ENCODE measurements at regions not wholly inside any gene's neighbourhood (a gene's known extent, or its start where the extent isn't known, plus 50 kb on each side); places are given as distances from the start of the nearest gene placed in this dataset.

GRCh38 chr12:40565029-40565633, 127.1 kb upstream of the CNTN1 start (continued):
- TF ChIP-seq SMC3 (IDR thresholded peaks at IDR 0.05; ENCODE audit: low read depth, low read length) (no peak), RXRA (IDR thresholded peaks at IDR 0.05; ENCODE audit: borderline replicate concordance, low read depth) (no peak), FOXM1 (IDR thresholded peaks at IDR 0.05; ENCODE audit: low read depth) (no peak), NFIC (IDR thresholded peaks at IDR 0.05; ENCODE audit: borderline replicate concordance) (no peak), USF2 (IDR thresholded peaks at IDR 0.05; ENCODE audit: borderline replicate concordance, low read depth, low read length) (no peak), GATA2 (CRISPR knock-in tag; IDR thresholded peaks at IDR 0.05) (peak; percentile 84), JUND (IDR thresholded peaks at IDR 0.05) (no peak), TCF12 (IDR thresholded peaks at IDR 0.05) (no peak), USF1 (IDR thresholded peaks at IDR 0.05; ENCODE audit: borderline replicate concordance, low read depth) (no peak)

GRCh38 chr12:40566271-40566670, 126.0 kb upstream of the CNTN1 start:
- Histone ChIP-seq H3K9me3 (no peaks in the 10 kb centered on the region), H3K27me3 (ENCODE audit: insufficient read depth) (no peaks in the 10 kb centered on the region), H3K4me1 (ENCODE audit: control insufficient read depth in 1 of 2, insufficient read depth in 2 of 2, low read depth in 1 of 2, low read length in 1 of 2) (peaks cover 0 to 3% of the 10 kb centered on the region in 2 experiments; a peak in 2 of 4 replicates), H3K27ac (ENCODE audit: low read depth in 2 of 2, low read length in 1 of 2) (no peak overlapping the region), H3K36me3 (replicated peaks in 1 of 2; ENCODE audit: control insufficient read depth in 1 of 2, insufficient read depth in 2 of 2, low read length in 1 of 2) (no peaks in the 10 kb centered on the region), H3F3A (replicated peaks; ENCODE audit: insufficient read depth) (no peaks in the 10 kb centered on the region), H3K79me2 (ENCODE audit: insufficient read depth) (no peaks in the 10 kb centered on the region), H3K9ac (no peak overlapping the region), H3K9me2 (no peaks in the 10 kb centered on the region), H3K4me2 (no peak overlapping the region), H4K20me1 (ENCODE audit: insufficient read depth) (no peaks in the 10 kb centered on the region), H3K4me3 (ENCODE audit: low read depth in 2 of 2, low read length in 1 of 2) (no peak overlapping the region), H2AFZ (ENCODE audit: low read depth) (no peak overlapping the region)
- WGBS (ENCODE audit: low lambda C conversion rate) = 36% methylated on average over 1 of the region's 1 CpG
- TF ChIP-seq EP300 (IDR thresholded peaks at IDR 0.05; ENCODE audit: borderline replicate concordance in 1 of 2, low read depth in 1 of 2, low read length in 1 of 2) = no peak
- no peak for TF ChIP-seq TCF12 (IDR thresholded peaks at IDR 0.05)
- TF ChIP-seq FOXM1 (IDR thresholded peaks at IDR 0.05; ENCODE audit: low read depth) = no peak
- TF ChIP-seq PBX3 (IDR thresholded peaks at IDR 0.05) = no peak
- no peak for TF ChIP-seq USF2 (IDR thresholded peaks at IDR 0.05; ENCODE audit: borderline replicate concordance, low read depth, low read length)
- TF ChIP-seq CTCF (IDR thresholded peaks at IDR 0.05) = no peak
- TF ChIP-seq GATA2 (CRISPR knock-in tag; IDR thresholded peaks at IDR 0.05) = no peak
- TF ChIP-seq TAF1 (IDR thresholded peaks at IDR 0.05; ENCODE audit: borderline replicate concordance, low read depth, low read length) = no peak
- TF ChIP-seq POLR2AphosphoS5 (IDR thresholded peaks at IDR 0.05; ENCODE audit: low read depth, low read length) = no peak
- TF ChIP-seq IRF3 (IDR thresholded peaks at IDR 0.05; ENCODE audit: low read depth, low read length) = no peak
- TF ChIP-seq RAD21 (IDR thresholded peaks at IDR 0.05; ENCODE audit: low read length) = no peak
- no peak for TF ChIP-seq ZBTB33 (IDR thresholded peaks at IDR 0.05; ENCODE audit: borderline replicate concordance, low read depth)
- no peak for TF ChIP-seq MEF2A (IDR thresholded peaks at IDR 0.05; ENCODE audit: borderline replicate concordance, low read depth)
- no peak for TF ChIP-seq FOXJ3 (CRISPR knock-in tag; IDR thresholded peaks at IDR 0.05)
- no peak for TF ChIP-seq RXRA (IDR thresholded peaks at IDR 0.05; ENCODE audit: borderline replicate concordance, low read depth)
- no peak for TF ChIP-seq GABPA (IDR thresholded peaks at IDR 0.05; ENCODE audit: low read depth)
- TF ChIP-seq MAX (IDR thresholded peaks at IDR 0.05; ENCODE audit: low read depth) = no peak
- no peak for TF ChIP-seq YY1 (IDR thresholded peaks at IDR 0.05; ENCODE audit: low read depth)
- POLR2A ChIA-PET = no interaction called here
- CTCF ChIA-PET = no interaction called here
- DNase-seq = no peak
